ENCODE measurements at regions not wholly inside any gene's neighbourhood (a gene's known extent, or its start where the extent isn't known, plus 50 kb on each side); places are given as distances from the start of the nearest gene placed in this dataset.

- Histone ChIP-seq H3K36me3 (no peaks in the 10 kb centered on the region), H3K27ac (no peak overlapping the region), H3K4me3 (no peak overlapping the region), H3K27me3 (no peaks in the 10 kb centered on the region), H3K4me1 (no peaks in the 10 kb centered on the region), H3K9me3 (peaks cover 0 to 13% (median 0%) of the 10 kb centered on the region in 12 donors)
- TF ChIP-seq CTCF (IDR thresholded peaks at IDR 0.05) (no peak), POLR2A (IDR thresholded peaks at IDR 0.05) (no peak)
- WGBS, 4 donors, result 77 to 79% (median 78%) methylated on average over 3 of the region's 3 CpGs
- intact Hi-C loops (cut with DNase I), result loop anchor here in 1 of 10 donors (10.0 kb wide), 1 partner anchor 1141 kb away; no protein-coding TSS in a partner anchor
- DNase-seq, result no peak
- ATAC-seq, result no peak
Measured at GRCh38 chr5:145345511-145346287, 489.4 kb downstream of the PRELID2 start.

GRCh38 chr5:145341842-145342241, 493.3 kb downstream of the PRELID2 start:
- ATAC-seq (no peak), DNase-seq (no peak)
- Histone ChIP-seq H3K9me3 (peaks cover 0 to 13% (median 2%) of the 10 kb centered on the region in 12 donors), H3K27ac (no peak overlapping the region), H3K4me1 (no peaks in the 10 kb centered on the region), H3K27me3 (no peaks in the 10 kb centered on the region), H3K36me3 (no peaks in the 10 kb centered on the region), H3K4me3 (no peak overlapping the region)
- WGBS, 4 donors, result 72 to 85% (median 79%) methylated on average over 1 of the region's 1 CpG
- TF ChIP-seq CTCF (IDR thresholded peaks at IDR 0.05) (no peak), POLR2A (IDR thresholded peaks at IDR 0.05) (no peak)
- intact Hi-C loops (cut with DNase I), result loop anchor here in 1 of 10 donors (10.0 kb wide), 1 partner anchor 1137 kb away; no protein-coding TSS in a partner anchor

DNA sequence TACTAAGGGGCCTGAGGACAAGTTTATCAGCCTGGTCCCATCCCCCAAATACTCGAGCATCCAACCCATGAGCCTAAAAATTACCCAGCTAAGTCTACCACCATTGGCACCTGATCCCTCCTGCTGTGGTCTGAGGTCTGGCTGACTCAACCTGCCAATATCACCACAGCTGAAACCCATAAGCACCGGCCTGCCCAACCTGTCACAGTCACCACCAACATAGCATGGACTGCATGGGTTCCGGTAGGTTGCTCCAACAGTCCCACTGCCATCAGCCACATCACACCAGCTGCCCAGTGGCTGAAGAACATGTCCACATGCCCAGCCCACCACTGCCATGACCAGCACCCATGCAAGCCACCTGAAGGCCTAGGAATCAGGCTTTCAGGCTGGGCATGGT, 495.0 kb downstream of the PRELID2 start:
- Histone ChIP-seq H3K4me1 (no peaks in the 10 kb centered on the region), H3K27ac (no peak overlapping the region), H3K36me3 (no peaks in the 10 kb centered on the region), H3K27me3 (no peaks in the 10 kb centered on the region), H3K4me3 (no peak overlapping the region), H3K9me3 (peaks cover 0 to 20% (median 8%) of the 10 kb centered on the region in 12 donors)
- DNase-seq (no peak), ATAC-seq (no peak)
- WGBS, 4 donors, result 76 to 86% (median 80%) methylated on average over 3 of the region's 3 CpGs
- intact Hi-C loops (cut with DNase I), result loop anchor here in 1 of 10 donors (10.0 kb wide), 1 partner anchor 1135 kb away; no protein-coding TSS in a partner anchor
- TF ChIP-seq POLR2A (IDR thresholded peaks at IDR 0.05), result no peak
- no peak for TF ChIP-seq CTCF (IDR thresholded peaks at IDR 0.05)

DNA sequence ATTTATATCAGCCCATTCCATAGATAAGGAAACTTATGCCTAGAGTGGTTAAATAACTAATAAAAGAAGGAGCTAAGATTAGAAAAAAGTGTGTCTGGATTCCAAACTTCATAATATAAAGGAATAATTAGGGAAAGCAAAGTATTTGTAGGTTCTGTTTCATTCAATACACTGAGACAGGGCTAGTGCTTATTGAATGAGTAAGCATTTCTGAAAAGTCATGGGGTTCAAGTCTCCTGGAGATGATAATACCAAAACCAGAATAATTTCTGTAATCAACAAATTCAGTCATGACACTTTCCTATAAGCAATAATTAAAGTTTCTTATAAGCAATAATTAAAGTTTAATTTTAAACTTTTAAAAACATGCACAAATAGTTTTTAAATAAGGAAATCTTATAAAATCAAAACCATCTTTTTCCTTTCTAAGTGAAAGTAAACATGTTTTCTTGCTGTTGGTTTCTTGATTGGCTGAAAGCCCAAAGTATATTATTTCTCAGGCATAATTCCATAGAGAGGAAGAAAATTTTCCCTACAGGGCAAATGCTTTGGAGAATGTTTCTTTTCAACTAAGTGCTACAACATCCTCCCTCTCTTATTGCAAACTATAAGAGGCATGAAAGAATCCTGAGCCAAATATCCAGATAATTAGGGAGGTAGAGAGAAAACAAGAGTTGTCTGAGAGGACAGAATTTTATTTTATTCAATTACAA, 510.2 kb downstream of the PRELID2 start:
- H3K27me3 ChIP-seq, result no peaks in the 10 kb centered on the region
- no peak overlapping the region for H3K27ac ChIP-seq
- H3K9me3 ChIP-seq, result peaks cover 0 to 26% (median 2%) of the 10 kb centered on the region in 12 donors
- no peak for DNase-seq
- H3K36me3 ChIP-seq, result no peaks in the 10 kb centered on the region
- TF ChIP-seq CTCF (IDR thresholded peaks at IDR 0.05) (no peak), POLR2A (IDR thresholded peaks at IDR 0.05) (no peak)
- no peak overlapping the region for H3K4me3 ChIP-seq
- H3K4me1 ChIP-seq, result no peaks in the 10 kb centered on the region
- intact Hi-C loops (cut with DNase I), result no loop called here
- ATAC-seq, result no peak

Measured in heart left ventricle (tissue), 16 donors.